ES-I3 (cell line): ENCODE measurements at regions not wholly inside any gene's neighbourhood (a gene's known extent, or its start where the extent isn't known, plus 50 kb on each side); places are given as distances from the start of the nearest gene placed in this dataset.

ENCODE experiments used
- H3K36me3 ChIP-seq: 2 replicates; pipeline ENCODE4 v1.6.1; 2013; ENCODE audit warnings: mild to moderate bottlenecking, low read length, control low read depth, moderate library complexity; ENCODE audit not compliant: insufficient read depth
- H3K4me1 ChIP-seq: 2 replicates; pipeline ENCODE4 v1.6.1; 2013; ENCODE audit warnings: mild to moderate bottlenecking, control low read depth, low read length; ENCODE audit not compliant: insufficient read depth
- H3K9ac ChIP-seq: 2 replicates; pipeline ENCODE4 v1.6.1; 2013; ENCODE audit warnings: low read depth, mild to moderate bottlenecking, low read length, moderate library complexity
- H3K9me3 ChIP-seq: 2 replicates; pipeline ENCODE4 v1.6.1; 2013; ENCODE audit warnings: mild to moderate bottlenecking, low read length, moderate library complexity; ENCODE audit not compliant: control insufficient read depth, insufficient read depth

DNA sequence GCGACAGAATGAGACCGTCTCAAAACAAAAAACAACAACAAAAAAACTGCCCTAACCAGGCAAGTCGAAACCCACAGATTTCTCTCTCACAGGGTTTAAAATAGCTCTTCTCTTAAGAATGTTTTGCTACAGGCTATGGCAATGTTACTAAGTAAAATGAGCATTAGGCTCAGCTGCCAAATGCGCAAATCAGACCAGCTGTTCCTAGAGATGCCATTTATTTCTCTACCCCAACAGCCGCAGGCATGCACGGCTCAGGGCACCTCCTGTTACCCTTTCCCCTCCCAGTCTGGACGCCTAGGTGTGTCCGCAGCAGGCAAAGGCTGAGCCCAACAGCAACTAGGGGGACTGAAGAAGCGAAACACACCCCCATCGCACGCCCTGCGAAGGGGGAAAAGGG is 168.3 kb upstream of the MBL2 start:
- no peaks in the 10 kb centered on the region for H3K9me3 ChIP-seq
- no peaks in the 10 kb centered on the region for H3K36me3 ChIP-seq
- H3K9ac ChIP-seq: no peak overlapping the region
- H3K4me1 ChIP-seq: no peaks in the 10 kb centered on the region

DNA sequence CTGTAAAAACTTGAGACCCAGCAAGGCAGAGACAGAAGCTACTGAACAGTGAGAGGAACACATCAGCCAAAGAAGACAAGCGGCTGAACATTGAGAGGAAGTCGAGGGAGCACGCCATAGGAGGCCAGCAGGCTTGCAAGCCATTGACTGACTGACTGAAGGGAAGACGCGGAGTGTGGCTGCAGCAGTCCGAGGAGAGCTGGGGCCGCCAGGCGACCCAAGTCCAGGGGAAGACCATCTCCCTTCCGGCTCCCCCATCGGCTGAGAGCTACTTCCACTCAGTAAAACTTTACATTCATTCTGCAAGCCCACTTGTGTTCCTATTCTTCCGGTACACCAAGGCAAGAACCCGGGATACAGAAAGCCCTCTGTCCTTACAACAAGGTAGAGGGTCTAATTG is 167.3 kb upstream of the MBL2 start:
- H3K9ac ChIP-seq: no peak overlapping the region
- no peaks in the 10 kb centered on the region for H3K9me3 ChIP-seq
- H3K4me1 ChIP-seq: no peaks in the 10 kb centered on the region
- no peaks in the 10 kb centered on the region for H3K36me3 ChIP-seq

DNA sequence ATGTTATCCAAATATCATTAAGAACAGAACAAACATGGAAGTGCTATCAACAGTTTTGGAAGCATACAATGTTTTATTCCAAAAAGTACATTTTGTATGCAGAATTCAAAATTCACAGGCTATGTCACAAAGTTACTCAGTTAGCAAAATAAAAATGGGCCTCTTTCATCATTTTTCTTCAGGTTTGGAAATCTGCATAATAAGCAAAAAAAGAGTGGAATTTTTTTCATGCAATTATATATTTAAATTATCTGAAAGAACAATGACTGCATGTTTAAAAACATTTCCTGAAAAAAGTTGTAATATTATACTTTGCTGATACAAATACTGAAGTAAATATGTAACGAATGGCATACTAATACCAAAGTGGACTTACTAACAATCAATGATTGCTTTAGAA is 161.2 kb upstream of the MBL2 start:
- Histone ChIP-seq H3K9me3 (no peaks in the 10 kb centered on the region), H3K4me1 (no peaks in the 10 kb centered on the region), H3K36me3 (no peaks in the 10 kb centered on the region), H3K9ac (no peak overlapping the region)

DNA sequence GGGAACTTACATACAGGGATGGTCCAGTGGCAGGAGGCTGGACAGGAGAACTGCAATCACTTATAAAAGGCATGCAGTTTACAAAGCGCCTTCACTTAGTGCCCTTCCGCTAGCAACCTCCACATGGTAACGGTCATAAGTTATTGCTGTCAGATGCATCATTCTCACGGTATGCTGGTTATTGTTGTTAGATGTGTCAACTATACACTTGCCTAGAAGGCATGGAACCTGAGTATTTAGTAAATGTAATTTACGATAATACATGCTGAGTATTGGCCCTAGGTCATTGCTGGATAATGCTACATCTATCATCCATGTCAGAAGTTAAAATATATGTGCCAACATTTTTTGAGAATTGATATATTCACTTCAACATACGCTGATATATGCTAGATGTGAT is 155.1 kb upstream of the MBL2 start:
- Histone ChIP-seq H3K4me1 (peaks cover 7% of the 10 kb centered on the region), H3K36me3 (no peaks in the 10 kb centered on the region), H3K9me3 (no peaks in the 10 kb centered on the region), H3K9ac (no peak overlapping the region)

DNA sequence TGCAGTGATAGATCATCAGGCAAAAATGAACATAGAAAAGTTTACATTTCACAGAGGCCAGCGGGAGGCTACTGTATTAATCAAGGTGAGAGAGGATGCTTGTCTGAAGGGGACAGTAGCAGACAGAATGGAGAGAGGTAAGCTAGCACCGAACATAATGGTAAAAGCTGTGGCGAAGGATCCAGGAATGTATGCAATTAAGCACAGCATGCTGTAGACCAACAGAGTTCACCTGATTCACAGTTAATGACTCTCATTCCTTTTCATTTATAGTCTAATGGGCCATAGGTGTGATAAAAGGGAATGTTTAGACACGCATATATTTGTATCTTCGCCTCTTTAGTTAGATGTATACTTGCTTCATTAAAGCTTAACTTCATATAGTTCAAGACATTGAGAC is 150.9 kb upstream of the MBL2 start:
- Histone ChIP-seq H3K36me3 (no peaks in the 10 kb centered on the region), H3K4me1 (peaks cover 21% of the 10 kb centered on the region), H3K9me3 (no peaks in the 10 kb centered on the region), H3K9ac (no peak overlapping the region)

DNA sequence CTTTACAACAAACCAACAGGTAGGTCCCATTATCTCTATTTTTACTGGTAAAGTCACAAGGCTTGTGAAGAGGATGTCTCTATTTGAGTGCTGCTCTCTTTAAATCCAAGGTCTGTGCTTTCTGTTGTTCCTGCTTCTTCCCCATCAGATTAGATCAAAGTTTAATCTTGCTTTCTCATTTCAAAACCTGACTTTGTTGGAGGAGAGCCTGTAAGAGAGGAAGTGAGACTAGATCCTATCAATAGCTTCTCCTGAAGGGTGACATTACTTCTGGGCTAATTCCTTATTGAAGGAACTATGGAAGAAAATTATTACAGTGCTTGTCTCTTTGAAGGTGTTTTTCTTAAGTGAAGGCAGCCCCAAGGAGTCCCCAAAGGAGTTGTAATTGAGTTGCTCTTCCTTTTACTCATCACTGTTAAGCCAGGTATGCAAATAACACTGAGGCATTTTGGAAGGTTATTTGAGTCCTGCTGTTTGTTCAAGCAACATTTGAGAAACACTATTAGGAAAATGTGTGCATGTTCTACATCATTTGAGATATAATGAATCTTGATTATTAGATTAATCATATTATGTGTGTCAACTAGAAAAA is 146.2 kb upstream of the MBL2 start:
- Histone ChIP-seq H3K9ac (no peak overlapping the region), H3K9me3 (no peaks in the 10 kb centered on the region), H3K4me1 (peaks cover 33% of the 10 kb centered on the region), H3K36me3 (no peaks in the 10 kb centered on the region)

DNA sequence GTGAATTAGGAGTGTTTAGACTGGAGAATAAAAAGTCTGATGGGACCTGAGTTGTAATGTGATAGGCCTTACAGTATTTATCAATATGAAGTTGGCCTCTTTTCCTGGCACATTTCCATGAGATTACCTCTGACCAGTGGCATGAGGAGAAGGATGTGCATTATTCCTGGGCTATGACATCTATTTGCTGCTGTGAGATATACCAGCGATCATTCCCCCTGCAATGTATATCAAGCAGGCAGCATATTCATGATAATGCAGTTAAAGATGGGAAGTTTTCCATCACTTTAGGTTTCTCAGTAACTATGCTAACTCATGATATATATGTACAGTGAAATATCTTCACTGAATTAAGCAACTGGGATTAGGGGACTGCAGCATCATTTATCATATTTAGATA is 142.8 kb upstream of the MBL2 start:
- H3K4me1 ChIP-seq: peaks cover 20% of the 10 kb centered on the region; the same call in 1 of the 2 replicates
- H3K9ac ChIP-seq: no peak overlapping the region
- no peaks in the 10 kb centered on the region for H3K36me3 ChIP-seq
- H3K9me3 ChIP-seq: no peaks in the 10 kb centered on the region

DNA sequence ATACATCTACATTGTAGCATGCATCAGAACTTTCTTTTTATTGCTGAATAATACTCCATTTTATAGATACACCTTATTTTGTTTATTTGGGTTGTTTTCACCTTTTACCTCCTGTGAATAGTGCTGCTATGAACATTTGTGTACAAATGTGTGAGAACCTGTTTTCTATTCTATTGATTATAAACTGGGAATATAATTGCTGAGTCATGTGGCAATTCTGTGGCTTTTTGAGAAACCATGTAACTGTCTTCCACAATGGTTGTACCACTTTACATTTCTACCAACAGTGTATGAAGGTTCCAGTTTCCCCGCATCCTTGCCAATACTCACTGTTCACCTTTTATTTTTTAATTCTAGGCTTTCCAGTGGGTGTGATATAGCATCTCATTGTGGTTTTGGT is 138.6 kb upstream of the MBL2 start:
- Histone ChIP-seq H3K4me1 (peaks cover 21% of the 10 kb centered on the region), H3K9ac (no peak overlapping the region), H3K36me3 (no peaks in the 10 kb centered on the region), H3K9me3 (no peaks in the 10 kb centered on the region)

DNA sequence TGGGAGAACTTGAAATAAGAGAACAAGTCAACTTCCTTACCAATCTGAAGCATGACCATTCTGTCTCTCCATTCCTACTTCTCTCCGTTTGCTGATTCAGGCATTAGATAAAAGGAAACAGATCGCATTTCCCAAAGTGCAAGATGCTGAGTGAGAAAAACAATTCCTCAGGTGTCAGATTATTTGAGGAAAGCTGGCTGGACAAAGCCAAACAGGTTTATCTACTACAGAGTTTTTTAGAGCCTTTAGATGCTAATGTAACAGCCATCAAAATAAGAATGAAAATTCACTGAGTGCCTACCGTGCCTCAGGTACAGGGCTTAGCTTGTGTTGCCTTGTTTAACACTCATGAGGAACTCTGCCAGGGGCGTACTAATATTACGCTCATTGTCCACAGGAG is 135.9 kb upstream of the MBL2 start:
- no peaks in the 10 kb centered on the region for H3K36me3 ChIP-seq
- peaks cover 20% of the 10 kb centered on the region for H3K4me1 ChIP-seq
- H3K9me3 ChIP-seq: no peaks in the 10 kb centered on the region
- H3K9ac ChIP-seq: no peak overlapping the region

DNA sequence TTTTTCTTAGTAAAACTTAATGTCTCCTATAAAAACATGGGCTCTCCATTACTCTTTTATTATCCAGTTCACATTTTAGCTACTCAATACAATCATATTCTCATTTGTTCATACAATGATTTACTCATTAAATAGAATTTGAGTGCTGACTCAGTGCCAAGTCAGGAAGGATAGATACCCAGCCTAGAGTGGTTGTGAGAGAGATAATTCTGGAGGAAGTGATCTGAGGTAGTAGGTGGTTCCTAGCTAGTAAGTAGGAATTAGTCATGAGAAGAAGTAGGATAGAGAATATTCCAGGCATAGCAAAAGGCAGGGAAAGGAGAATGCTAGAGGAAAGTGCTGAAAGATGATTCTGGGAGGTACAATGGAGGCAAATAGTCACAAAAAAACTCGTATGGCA is 133.5 kb upstream of the MBL2 start:
- Histone ChIP-seq H3K4me1 (peaks cover 33% of the 10 kb centered on the region), H3K9me3 (no peaks in the 10 kb centered on the region), H3K9ac (no peak overlapping the region), H3K36me3 (no peaks in the 10 kb centered on the region)

DNA sequence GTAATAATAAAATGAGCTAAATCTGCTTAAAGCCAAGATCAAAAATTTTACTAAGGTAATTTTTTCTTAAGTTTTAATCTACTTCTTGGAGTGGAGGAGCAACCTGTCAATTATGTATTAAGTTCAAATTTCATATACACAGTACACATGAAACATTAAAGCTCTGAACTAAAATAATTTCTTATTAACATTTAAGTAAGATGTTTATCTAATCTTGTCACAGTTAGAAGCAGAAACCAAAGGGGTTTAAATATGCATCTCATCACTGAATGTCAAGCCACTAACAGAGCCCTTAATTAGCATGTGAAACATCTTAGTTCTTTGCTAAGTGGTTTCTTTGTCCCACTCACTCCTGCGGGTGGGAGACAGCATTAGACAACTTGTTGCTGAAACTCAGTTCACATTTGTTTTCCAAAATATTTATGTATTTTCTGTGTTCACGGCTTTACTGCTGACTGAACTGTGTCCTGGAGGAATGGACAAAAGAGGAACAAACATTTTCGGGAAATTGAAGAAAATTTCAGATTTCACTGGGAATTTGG is 130.9 kb upstream of the MBL2 start:
- Histone ChIP-seq H3K9ac (no peak overlapping the region), H3K4me1 (peaks cover 26% of the 10 kb centered on the region), H3K36me3 (no peaks in the 10 kb centered on the region), H3K9me3 (no peaks in the 10 kb centered on the region)

DNA sequence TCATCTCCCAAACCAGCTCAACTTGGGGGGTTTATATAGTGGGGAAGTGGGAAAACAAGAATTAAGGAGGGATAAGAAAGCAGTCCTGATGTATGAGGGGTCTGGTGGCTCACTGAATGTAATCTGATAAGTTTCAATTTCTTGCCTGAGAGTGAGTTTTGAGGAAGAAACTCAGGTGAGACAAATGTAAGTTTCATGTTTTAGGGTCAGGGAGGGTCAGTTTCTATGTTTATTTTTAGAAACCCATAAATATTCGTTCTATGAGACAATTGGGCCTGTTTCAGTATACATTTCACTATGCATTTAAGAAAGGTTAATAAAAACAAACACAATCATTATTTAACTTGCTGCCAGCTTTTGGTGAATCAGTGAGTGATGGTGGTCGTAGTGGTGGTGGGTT is 128.0 kb upstream of the MBL2 start:
- Histone ChIP-seq H3K9ac (no peak overlapping the region), H3K9me3 (peaks cover 7% of the 10 kb centered on the region; the same call in 1 of the 2 replicates), H3K4me1 (peaks cover 18% of the 10 kb centered on the region), H3K36me3 (no peaks in the 10 kb centered on the region)

DNA sequence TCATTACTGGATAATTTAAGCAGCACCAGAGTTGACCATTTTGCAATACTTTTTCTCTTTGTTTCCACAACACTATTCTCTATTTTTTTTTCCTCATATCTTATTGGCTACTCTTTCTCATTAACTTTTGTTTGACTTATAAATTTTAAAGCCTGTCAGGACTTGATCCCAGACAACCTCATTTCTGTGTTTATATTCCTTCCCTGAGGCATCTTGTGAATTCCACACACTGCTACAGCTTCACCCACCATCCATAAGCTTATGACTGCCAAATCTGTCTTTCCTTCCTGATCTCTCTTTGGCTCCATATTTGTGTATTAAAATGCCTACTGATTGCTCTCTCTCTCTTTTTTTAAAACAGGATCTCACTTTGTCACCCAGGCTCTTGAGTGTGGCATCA is 124.6 kb upstream of the MBL2 start:
- Histone ChIP-seq H3K9me3 (peaks cover 8% of the 10 kb centered on the region; the same call in 1 of the 2 replicates), H3K9ac (no peak overlapping the region), H3K36me3 (no peaks in the 10 kb centered on the region), H3K4me1 (peaks cover 6% of the 10 kb centered on the region; the same call in 1 of the 2 replicates)

DNA sequence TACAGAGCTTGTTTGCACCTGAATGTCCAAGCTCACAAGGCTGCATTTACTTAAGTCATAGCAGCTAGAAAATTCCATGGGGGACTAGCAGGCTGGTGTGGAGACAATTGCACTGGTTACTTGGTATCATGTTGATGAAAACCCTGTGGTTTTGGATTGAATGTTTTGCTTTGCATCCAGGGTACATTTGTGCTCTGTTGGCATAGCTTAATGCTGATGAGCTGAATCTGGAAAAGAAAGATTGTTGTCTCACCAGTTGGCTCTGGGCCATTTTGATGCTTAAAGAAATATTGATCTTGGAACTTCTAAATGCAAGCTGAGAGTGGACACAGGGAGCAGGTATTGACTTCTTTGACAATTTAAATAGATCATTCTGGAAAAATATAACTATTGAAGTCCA is 122.5 kb upstream of the MBL2 start:
- H3K4me1 ChIP-seq: no peaks in the 10 kb centered on the region

DNA sequence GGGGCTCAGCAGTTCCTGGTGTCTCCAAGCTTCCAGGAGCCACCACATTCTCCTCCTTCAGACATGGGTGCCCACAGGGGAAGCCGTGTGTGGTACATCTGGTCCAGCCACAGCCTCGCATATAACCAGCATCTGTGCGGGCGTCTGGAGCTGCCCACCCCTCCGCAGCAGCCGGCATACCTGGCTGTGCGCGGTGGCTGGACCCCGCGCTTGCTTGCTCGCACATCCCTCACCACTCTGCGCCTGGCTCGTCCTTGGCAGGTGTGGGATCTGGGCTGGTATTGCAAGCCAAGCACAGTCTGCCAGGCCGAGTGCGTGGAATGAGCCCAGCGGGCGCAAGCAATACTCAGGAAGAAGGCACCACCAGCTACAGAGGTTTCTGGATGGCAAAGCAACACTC is 117.7 kb upstream of the MBL2 start:
- Histone ChIP-seq H3K9ac (no peak overlapping the region), H3K36me3 (no peaks in the 10 kb centered on the region), H3K9me3 (no peaks in the 10 kb centered on the region), H3K4me1 (peaks cover 6% of the 10 kb centered on the region; the same call in 1 of the 2 replicates)

More for the DNA sequence above, 122.5 kb upstream of the MBL2 start:
- no peaks in the 10 kb centered on the region for H3K36me3 ChIP-seq
- no peak overlapping the region for H3K9ac ChIP-seq
- H3K9me3 ChIP-seq: peaks cover 8% of the 10 kb centered on the region; the same call in 1 of the 2 replicates
